Loucy (cell line): ENCODE measurements at regions not wholly inside any gene's neighbourhood (a gene's known extent, or its start where the extent isn't known, plus 50 kb on each side); places are given as distances from the start of the nearest gene placed in this dataset.

Experiments used
- H2AFZ ChIP-seq: fragments of 200-600 bp; sonication (generic); 2 replicates; pipeline ENCODE4 v1.6.0; 2016; ENCODE audit warnings: antibody characterized with exemption, mild to moderate bottlenecking, low read length, moderate library complexity
- H3F3A ChIP-seq: fragments of 200-600 bp; 2 replicates; pipeline ENCODE4 v1.6.0; 2016; ENCODE audit warnings: antibody characterized with exemption, low read depth, mild to moderate bottlenecking
- H3K27me3 ChIP-seq: fragments of 200-600 bp; sonication (generic); 2 replicates; pipeline ENCODE4 v1.6.1; 2014; ENCODE audit warnings: low read length, mild to moderate bottlenecking; ENCODE audit not compliant: insufficient read depth, poor library complexity, severe bottlenecking
- H3K36me3 ChIP-seq: fragments of 200-600 bp; sonication (generic); 2 replicates; pipeline ENCODE4 v1.6.1; 2016; ENCODE audit warnings: low read length; ENCODE audit not compliant: insufficient read depth
- H3K4me1 ChIP-seq: fragments of 200-600 bp; sonication (generic); 2 replicates; pipeline ENCODE4 v1.5.1; 2014; ENCODE audit warnings: low read length, mild to moderate bottlenecking; ENCODE audit not compliant: insufficient read depth, poor library complexity, severe bottlenecking
- H3K4me2 ChIP-seq: fragments of 200-600 bp; sonication (generic); 2 replicates; pipeline ENCODE4 v1.6.0; 2014; ENCODE audit warnings: antibody characterized with exemption, low read length, low read depth, mild to moderate bottlenecking; ENCODE audit not compliant: poor library complexity, severe bottlenecking
- H3K4me3 ChIP-seq: fragments of 200-600 bp; sonication (generic); 2 replicates; pipeline ENCODE4 v1.5.1; 2014; ENCODE audit warnings: low read length, mild to moderate bottlenecking, mixed read lengths; ENCODE audit not compliant: poor library complexity, severe bottlenecking
- H3K79me2 ChIP-seq: fragments of 200-600 bp; sonication (generic); 2 replicates; pipeline ENCODE4 v1.6.1; 2014; ENCODE audit warnings: low read length; ENCODE audit not compliant: insufficient read depth
- H3K9ac ChIP-seq: fragments of 200-600 bp; sonication (generic); 2 replicates; pipeline ENCODE4 v1.6.0; 2014; ENCODE audit warnings: mild to moderate bottlenecking, low read depth, low read length, moderate library complexity; ENCODE audit not compliant: poor library complexity, severe bottlenecking
- H3K9me2 ChIP-seq: fragments of 200-600 bp; sonication (generic); replicated peaks from 2 replicates; pipeline ENCODE4 v1.6.1; 2016; ENCODE audit warnings: low read depth, low read length, mixed read lengths
- H3K9me3 ChIP-seq: fragments of 200-600 bp; sonication (generic); 2 replicates; pipeline ENCODE4 v1.6.1; 2014; ENCODE audit warnings: mild to moderate bottlenecking, antibody characterized with exemption, low read length, low read depth; ENCODE audit not compliant: insufficient read depth
- H4K20me1 ChIP-seq: fragments of 200-600 bp; sonication (generic); 2 replicates; pipeline ENCODE4 v1.6.0; 2014; ENCODE audit warnings: antibody characterized with exemption, low read length, mild to moderate bottlenecking; ENCODE audit not compliant: insufficient read depth, poor library complexity, severe bottlenecking
- CTCF ChIP-seq: fragments of 200-600 bp; sonication (generic); conservative IDR thresholded peaks from 2 replicates; pipeline ENCODE4 v1.5.1; 2014; ENCODE audit warnings: mild to moderate bottlenecking, antibody characterized with exemption, low read length
- EZH2phosphoT487 ChIP-seq: fragments of 200-600 bp; IDR thresholded peaks from 2 replicates; pipeline ENCODE4 v1.6.1; 2018; ENCODE audit warnings: antibody characterized with exemption, mild to moderate bottlenecking, moderate library complexity, borderline replicate concordance

- Histone ChIP-seq H3K36me3 (no peaks in the 10 kb centered on the region), H3F3A (no peaks in the 10 kb centered on the region), H4K20me1 (no peaks in the 10 kb centered on the region), H3K27me3 (no peaks in the 10 kb centered on the region), H3K9me2 (no peaks in the 10 kb centered on the region), H3K4me2 (no peak overlapping the region), H3K9ac (no peak overlapping the region), H3K79me2 (no peaks in the 10 kb centered on the region), H2AFZ (no peak overlapping the region), H3K4me3 (no peak overlapping the region), H3K9me3 (no peaks in the 10 kb centered on the region), H3K4me1 (no peaks in the 10 kb centered on the region)
- TF ChIP-seq CTCF, result no peak
- TF ChIP-seq EZH2phosphoT487, result no peak
Measured at GRCh38 chr5:164206196-164206595, 700.8 kb downstream of the MAT2B start.

GRCh38 chr5:164207646-164208045, 702.2 kb downstream of the MAT2B start:
- no peak overlapping the region for H3K4me3 ChIP-seq

GRCh38 chr5:164210491-164210890, 705.1 kb downstream of the MAT2B start:
- Histone ChIP-seq H2AFZ (no peak overlapping the region), H3K9me3 (no peaks in the 10 kb centered on the region), H3K79me2 (no peaks in the 10 kb centered on the region), H3K4me1 (no peaks in the 10 kb centered on the region), H3K36me3 (no peaks in the 10 kb centered on the region), H3K27me3 (no peaks in the 10 kb centered on the region), H3K4me2 (no peak overlapping the region), H3K9ac (no peak overlapping the region), H3F3A (no peaks in the 10 kb centered on the region), H4K20me1 (no peaks in the 10 kb centered on the region), H3K4me3 (no peak overlapping the region), H3K9me2 (no peaks in the 10 kb centered on the region)
- TF ChIP-seq CTCF (no peak), EZH2phosphoT487 (no peak)

More at GRCh38 chr5:164207646-164208045, 702.2 kb downstream of the MAT2B start:
- Histone ChIP-seq H3F3A (no peaks in the 10 kb centered on the region), H3K4me2 (no peak overlapping the region), H3K36me3 (no peaks in the 10 kb centered on the region), H3K27me3 (no peaks in the 10 kb centered on the region), H3K9me3 (no peaks in the 10 kb centered on the region), H3K79me2 (no peaks in the 10 kb centered on the region), H4K20me1 (no peaks in the 10 kb centered on the region), H3K9me2 (no peaks in the 10 kb centered on the region), H2AFZ (no peak overlapping the region), H3K9ac (no peak overlapping the region), H3K4me1 (no peaks in the 10 kb centered on the region)
- TF ChIP-seq EZH2phosphoT487, result no peak
- no peak for TF ChIP-seq CTCF
